ENCODE measurements at regions not wholly inside any gene's neighbourhood (a gene's known extent, or its start where the extent isn't known, plus 50 kb on each side); places are given as distances from the start of the nearest gene placed in this dataset.

DNA sequence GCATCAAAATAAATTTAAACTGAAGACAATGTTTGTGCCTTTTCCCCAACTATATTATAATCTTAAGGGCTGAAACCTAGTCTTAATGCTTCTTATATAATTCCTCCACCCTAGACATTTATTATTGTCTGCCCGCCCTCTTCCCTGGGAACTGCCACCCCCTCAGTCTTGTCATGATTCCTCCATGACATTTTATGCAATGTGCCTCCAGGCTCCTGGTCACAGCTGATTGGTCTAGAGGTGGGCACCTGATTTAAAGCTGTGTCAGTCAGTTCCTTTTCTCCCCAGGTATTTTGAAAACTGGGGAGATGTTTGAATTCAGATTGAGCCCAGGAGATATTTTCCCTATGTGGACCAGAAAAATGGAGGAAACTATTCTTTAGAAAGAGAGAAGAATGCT, 401.4 kb downstream of the PCNX1 start:
- no peak for TF ChIP-seq POLR2A (IDR thresholded peaks at IDR 0.05)
- TF ChIP-seq, protein P1, sequence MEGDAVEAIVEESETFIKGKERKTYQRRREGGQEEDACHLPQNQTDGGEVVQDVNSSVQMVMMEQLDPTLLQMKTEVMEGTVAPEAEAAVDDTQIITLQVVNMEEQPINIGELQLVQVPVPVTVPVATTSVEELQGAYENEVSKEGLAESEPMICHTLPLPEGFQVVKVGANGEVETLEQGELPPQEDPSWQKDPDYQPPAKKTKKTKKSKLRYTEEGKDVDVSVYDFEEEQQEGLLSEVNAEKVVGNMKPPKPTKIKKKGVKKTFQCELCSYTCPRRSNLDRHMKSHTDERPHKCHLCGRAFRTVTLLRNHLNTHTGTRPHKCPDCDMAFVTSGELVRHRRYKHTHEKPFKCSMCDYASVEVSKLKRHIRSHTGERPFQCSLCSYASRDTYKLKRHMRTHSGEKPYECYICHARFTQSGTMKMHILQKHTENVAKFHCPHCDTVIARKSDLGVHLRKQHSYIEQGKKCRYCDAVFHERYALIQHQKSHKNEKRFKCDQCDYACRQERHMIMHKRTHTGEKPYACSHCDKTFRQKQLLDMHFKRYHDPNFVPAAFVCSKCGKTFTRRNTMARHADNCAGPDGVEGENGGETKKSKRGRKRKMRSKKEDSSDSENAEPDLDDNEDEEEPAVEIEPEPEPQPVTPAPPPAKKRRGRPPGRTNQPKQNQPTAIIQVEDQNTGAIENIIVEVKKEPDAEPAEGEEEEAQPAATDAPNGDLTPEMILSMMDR (IDR thresholded peaks at IDR 0.05) = no peak
- Histone ChIP-seq H3K4me3 (replicated peaks in 1 of 3) (no peak overlapping the region), H3K27ac (no peak overlapping the region), H3K9me3 (no peaks in the 10 kb centered on the region), H3K36me3 (no peaks in the 10 kb centered on the region), H3K4me1 (no peaks in the 10 kb centered on the region), H3K27me3 (no peaks in the 10 kb centered on the region)
- WGBS, 2 donors = 92 to 97% methylated on average over 1 of the region's 1 CpG
- DNase-seq = no peak
- intact Hi-C loops (cut with DNase I) = no loop called here

DNA sequence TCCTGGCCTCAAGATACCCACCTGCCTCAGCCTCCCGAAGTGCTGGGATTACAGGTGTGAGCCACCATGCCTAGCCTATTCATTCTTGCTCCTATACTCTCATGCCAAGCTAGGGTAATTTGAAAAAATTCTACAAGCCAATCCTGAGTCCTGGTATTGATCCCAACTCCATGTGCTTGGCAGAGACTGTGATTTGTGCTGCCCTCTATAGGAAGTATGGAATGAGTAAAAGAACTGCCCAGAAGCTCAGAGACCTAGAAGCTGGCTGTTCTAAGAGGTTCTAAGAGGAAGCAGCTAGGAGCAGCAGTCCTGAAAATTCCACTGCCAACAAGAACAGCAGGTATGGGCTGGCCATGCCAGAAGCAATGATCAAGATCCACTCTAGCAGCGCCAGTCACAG, 402.5 kb downstream of the PCNX1 start:
- H3K4me1 ChIP-seq = no peaks in the 10 kb centered on the region
- DNase-seq = no peak
- TF ChIP-seq POLR2A (IDR thresholded peaks at IDR 0.05) = no peak
- TF ChIP-seq, protein P1 (IDR thresholded peaks at IDR 0.05) = no peak
- no peaks in the 10 kb centered on the region for H3K36me3 ChIP-seq
- no peak overlapping the region for H3K4me3 ChIP-seq (replicated peaks in 1 of 3)
- WGBS, 2 donors = 90 to 92% methylated on average over 2 of the region's 2 CpGs
- intact Hi-C loops (cut with DNase I) = loop anchor here (10.0 kb wide), 1 partner anchor 175 kb away; no protein-coding TSS in a partner anchor
- H3K27ac ChIP-seq = no peak overlapping the region
- H3K9me3 ChIP-seq = no peaks in the 10 kb centered on the region
- no peaks in the 10 kb centered on the region for H3K27me3 ChIP-seq

- H3K4me1 ChIP-seq = no peaks in the 10 kb centered on the region
- no peak for DNase-seq
- H3K9me3 ChIP-seq = no peaks in the 10 kb centered on the region
- H3K4me3 ChIP-seq (replicated peaks in 1 of 3) = no peak overlapping the region
- H3K36me3 ChIP-seq = no peaks in the 10 kb centered on the region
- 89 to 90% methylated on average over 10 of the region's 10 CpGs for WGBS, 2 donors
- no peak for TF ChIP-seq POLR2A (IDR thresholded peaks at IDR 0.05)
- TF ChIP-seq, protein P1 (IDR thresholded peaks at IDR 0.05) = no peak
- intact Hi-C loops (cut with DNase I) = loop anchor here (10.0 kb wide), 1 partner anchor 176 kb away; no protein-coding TSS in a partner anchor
- H3K27ac ChIP-seq = no peak overlapping the region
- no peaks in the 10 kb centered on the region for H3K27me3 ChIP-seq
Measured at GRCh38 chr14:71311061-71311460, 403.8 kb downstream of the PCNX1 start.

GRCh38 chr14:71314717-71315116, 407.5 kb downstream of the PCNX1 start:
- WGBS, 2 donors = 92 to 100% methylated on average over 2 of the region's 2 CpGs
- no peaks in the 10 kb centered on the region for H3K36me3 ChIP-seq
- H3K27ac ChIP-seq = no peak overlapping the region
- no peaks in the 10 kb centered on the region for H3K9me3 ChIP-seq
- TF ChIP-seq POLR2A (IDR thresholded peaks at IDR 0.05) = no peak
- TF ChIP-seq, protein P1 (IDR thresholded peaks at IDR 0.05) = no peak
- H3K27me3 ChIP-seq = no peaks in the 10 kb centered on the region
- no peaks in the 10 kb centered on the region for H3K4me1 ChIP-seq
- no peak for DNase-seq
- no peak overlapping the region for H3K4me3 ChIP-seq (replicated peaks in 1 of 3)
- intact Hi-C loops (cut with DNase I) = loop anchor here (10.0 kb wide), 1 partner anchor 180 kb away; no protein-coding TSS in a partner anchor

DNA sequence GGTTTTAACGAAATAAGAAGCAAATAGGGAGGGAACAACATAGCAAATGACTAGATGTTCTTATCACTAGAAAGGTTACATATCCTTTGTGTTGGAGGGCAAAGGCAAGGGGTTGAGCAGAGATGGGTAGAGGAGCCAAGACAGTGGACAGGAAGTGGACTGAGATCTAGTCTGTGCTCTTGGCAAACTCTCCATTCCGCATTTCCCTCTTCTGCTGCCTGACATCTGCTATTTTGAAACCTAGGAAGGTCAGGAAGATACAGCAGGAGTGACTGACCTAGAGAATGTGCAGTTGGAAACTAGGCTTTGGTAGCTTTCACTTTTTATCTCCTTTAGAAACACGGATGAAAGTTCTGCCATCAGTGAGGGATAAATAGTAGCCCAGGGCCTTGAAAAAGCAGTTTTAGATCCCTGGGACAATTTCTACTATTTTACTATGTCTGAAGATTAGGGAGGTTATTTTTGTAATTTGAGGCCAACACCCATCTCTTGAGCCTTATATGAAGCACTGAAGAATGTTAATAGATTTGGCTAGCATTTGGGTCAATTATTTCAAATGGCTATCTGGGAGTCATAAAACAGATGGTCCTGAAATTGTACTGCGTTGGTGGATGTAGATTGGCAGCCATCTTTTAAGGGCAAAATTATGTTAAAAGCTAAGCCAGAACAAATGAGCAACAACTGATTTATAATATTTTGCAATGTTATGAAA, 410.3 kb downstream of the PCNX1 start:
- Histone ChIP-seq H3K27me3 (no peaks in the 10 kb centered on the region), H3K27ac (no peak overlapping the region), H3K36me3 (no peaks in the 10 kb centered on the region), H3K4me3 (replicated peaks in 1 of 3) (no peak overlapping the region), H3K4me1 (peaks cover 7% of the 10 kb centered on the region in 2 donors), H3K9me3 (no peaks in the 10 kb centered on the region)
- no peak for DNase-seq
- intact Hi-C loops (cut with DNase I) = loop anchor here (10.0 kb wide), 1 partner anchor 183 kb away; no protein-coding TSS in a partner anchor
- WGBS, 2 donors = 74 to 76% methylated on average over 4 of the region's 4 CpGs
- TF ChIP-seq POLR2A (IDR thresholded peaks at IDR 0.05) = no peak
